IgD-negative memory B cell (primary cell): ENCODE measurements at regions not wholly inside any gene's neighbourhood (a gene's known extent, or its start where the extent isn't known, plus 50 kb on each side); places are given as distances from the start of the nearest gene placed in this dataset.
"Not testable (repeated sequence)": the region's sequence is repeated elsewhere in the genome, so short reads cannot be mapped to it uniquely, and the experiment has no call there.

Source experiments
- H3K27ac Mint-ChIP-seq, 3 donors: one replicate each; pipeline ENCODE4 v1.8.0; 2020 to 2022; ENCODE audit warnings: mild to moderate bottlenecking in 3 of 3, mixed read lengths in 3 of 3, moderate library complexity in 1 of 3
- H3K27me3 Mint-ChIP-seq: one replicate; pipeline ENCODE4 v1.8.0; 2021; ENCODE audit warnings: mixed read lengths
- H3K36me3 Mint-ChIP-seq: one replicate; pipeline ENCODE4 v1.8.0; 2020; ENCODE audit warnings: mild to moderate bottlenecking, mixed read lengths
- H3K4me1 Mint-ChIP-seq, 3 donors: one replicate each; pipeline ENCODE4 v1.8.0; 2020 to 2022; ENCODE audit warnings: mixed read lengths in 3 of 3, mild to moderate bottlenecking in 1 of 3
- H3K4me3 Mint-ChIP-seq, 4 donors: one replicate each; pipeline ENCODE4 v1.8.0; 2020 to 2022; ENCODE audit warnings: mild to moderate bottlenecking in 4 of 4, mixed read lengths in 4 of 4, moderate library complexity in 3 of 4
- H3K9me3 Mint-ChIP-seq, 3 donors: one replicate each; pipeline ENCODE4 v1.8.0; 2020 to 2021; ENCODE audit warnings: mixed read lengths in 3 of 3, mild to moderate bottlenecking in 1 of 3

- no peak overlapping the region for H3K4me3 Mint-ChIP-seq
- H3K36me3 Mint-ChIP-seq: no peaks in the 10 kb centered on the region
- H3K9me3 Mint-ChIP-seq: no peaks in the 10 kb centered on the region
- H3K27ac Mint-ChIP-seq: no peak overlapping the region
- H3K27me3 Mint-ChIP-seq: no peaks in the 10 kb centered on the region
- no peaks in the 10 kb centered on the region for H3K4me1 Mint-ChIP-seq
Measured at GRCh38 chrX:12058087-12058486, 80.2 kb upstream of the FRMPD4 start.

GRCh38 chrX:12060489-12061260 lies 77.6 kb upstream of the FRMPD4 start:
- no peak overlapping the region for H3K27ac Mint-ChIP-seq
- no peaks in the 10 kb centered on the region for H3K4me1 Mint-ChIP-seq
- H3K9me3 Mint-ChIP-seq: no peaks in the 10 kb centered on the region
- no peaks in the 10 kb centered on the region for H3K36me3 Mint-ChIP-seq
- H3K27me3 Mint-ChIP-seq: peaks cover 2% of the 10 kb centered on the region
- no peak overlapping the region for H3K4me3 Mint-ChIP-seq

- no peak overlapping the region for H3K4me3 Mint-ChIP-seq
- H3K27me3 Mint-ChIP-seq: peaks cover 2% of the 10 kb centered on the region
- H3K27ac Mint-ChIP-seq: no peak overlapping the region
- H3K9me3 Mint-ChIP-seq: no peaks in the 10 kb centered on the region
- H3K4me1 Mint-ChIP-seq: peaks cover 0 to 4% (median 0%) of the 10 kb centered on the region in 3 donors
- H3K36me3 Mint-ChIP-seq: no peaks in the 10 kb centered on the region
Measured at GRCh38 chrX:12065251-12065650, 73.0 kb upstream of the FRMPD4 start.

GRCh38 chrX:12076046-12076445 lies 62.2 kb upstream of the FRMPD4 start:
- H3K9me3 Mint-ChIP-seq: no peaks in the 10 kb centered on the region
- no peak overlapping the region for H3K27ac Mint-ChIP-seq
- no peaks in the 10 kb centered on the region for H3K27me3 Mint-ChIP-seq
- H3K4me1 Mint-ChIP-seq: no peaks in the 10 kb centered on the region
- H3K4me3 Mint-ChIP-seq: no peak overlapping the region
- H3K36me3 Mint-ChIP-seq: no peaks in the 10 kb centered on the region

- no peak overlapping the region for H3K27ac Mint-ChIP-seq
- H3K4me1 Mint-ChIP-seq: peaks cover 0 to 2% (median 0%) of the 10 kb centered on the region in 3 donors
- H3K9me3 Mint-ChIP-seq: peaks cover 0 to 2% (median 1%) of the 10 kb centered on the region in 3 donors
- no peak overlapping the region for H3K4me3 Mint-ChIP-seq
- no peaks in the 10 kb centered on the region for H3K27me3 Mint-ChIP-seq
- H3K36me3 Mint-ChIP-seq: no peaks in the 10 kb centered on the region
Measured at GRCh38 chrX:12080265-12080664, 58.0 kb upstream of the FRMPD4 start.

- H3K27ac Mint-ChIP-seq, H3K36me3 Mint-ChIP-seq, H3K4me3 Mint-ChIP-seq, H3K9me3 Mint-ChIP-seq, H3K4me1 Mint-ChIP-seq, H3K27me3 Mint-ChIP-seq: not testable (repeated sequence)
Measured at GRCh38 chrX:12082959-12083358, 55.3 kb upstream of the FRMPD4 start.
